ENCODE measurements at regions not wholly inside any gene's neighbourhood (a gene's known extent, or its start where the extent isn't known, plus 50 kb on each side); places are given as distances from the start of the nearest gene placed in this dataset.

- Mint-ChIP-seq H3K4me1 (ENCODE audit: low read depth) (peaks cover 47% of the 10 kb centered on the region), H3K9me3 (no peaks in the 10 kb centered on the region), H3K27me3 (no peaks in the 10 kb centered on the region), H3K36me3 (ENCODE audit: low read depth) (no peaks in the 10 kb centered on the region), H3K27ac (peak overlapping the region; percentile 78), H3K4me3 (peak overlapping the region; percentile 27)
- DNase-seq: no peak
Measured at GRCh38 chr1:54463259-54464030, 57.3 kb upstream of the SSBP3 start.

- DNase-seq: peak; percentile 24
- peaks cover 49% of the 10 kb centered on the region for H3K4me1 Mint-ChIP-seq (ENCODE audit: low read depth)
- H3K9me3 Mint-ChIP-seq: no peaks in the 10 kb centered on the region
- H3K27me3 Mint-ChIP-seq: no peaks in the 10 kb centered on the region
- no peaks in the 10 kb centered on the region for H3K36me3 Mint-ChIP-seq (ENCODE audit: low read depth)
- no peak overlapping the region for H3K27ac Mint-ChIP-seq
- H3K4me3 Mint-ChIP-seq: no peak overlapping the region
Measured at GRCh38 chr1:54462597-54463258, 56.5 kb upstream of the SSBP3 start.

GRCh38 chr1:54461731-54462596 is 55.8 kb upstream of the SSBP3 start:
- H3K27ac Mint-ChIP-seq: no peak overlapping the region

GRCh38 chr1:54460861-54461387 is 54.7 kb upstream of the SSBP3 start:
- Mint-ChIP-seq H3K4me1 (ENCODE audit: low read depth) (peaks cover 49% of the 10 kb centered on the region), H3K27me3 (no peaks in the 10 kb centered on the region), H3K36me3 (ENCODE audit: low read depth) (no peaks in the 10 kb centered on the region), H3K4me3 (no peak overlapping the region), H3K27ac (peak overlapping the region; percentile 60), H3K9me3 (no peaks in the 10 kb centered on the region)
- DNase-seq: peak; percentile 27

More at GRCh38 chr1:54461731-54462596, 55.8 kb upstream of the SSBP3 start:
- Mint-ChIP-seq H3K9me3 (no peaks in the 10 kb centered on the region), H3K4me3 (no peak overlapping the region), H3K36me3 (ENCODE audit: low read depth) (no peaks in the 10 kb centered on the region), H3K4me1 (ENCODE audit: low read depth) (peaks cover 49% of the 10 kb centered on the region), H3K27me3 (no peaks in the 10 kb centered on the region)
- peak; percentile 26 for DNase-seq

- peaks cover 48% of the 10 kb centered on the region for H3K4me1 Mint-ChIP-seq (ENCODE audit: low read depth)
- H3K9me3 Mint-ChIP-seq: no peaks in the 10 kb centered on the region
- no peaks in the 10 kb centered on the region for H3K27me3 Mint-ChIP-seq
- H3K4me3 Mint-ChIP-seq: no peak overlapping the region
- H3K36me3 Mint-ChIP-seq (ENCODE audit: low read depth): no peaks in the 10 kb centered on the region
- peak; percentile 32 for DNase-seq
- H3K27ac Mint-ChIP-seq: peak overlapping the region; percentile 22
Measured at GRCh38 chr1:54460351-54460750, 54.2 kb upstream of the SSBP3 start.

GRCh38 chr1:54459726-54460191 is 53.6 kb upstream of the SSBP3 start:
- no peaks in the 10 kb centered on the region for H3K36me3 Mint-ChIP-seq (ENCODE audit: low read depth)
- H3K27me3 Mint-ChIP-seq: no peaks in the 10 kb centered on the region
- peaks cover 47% of the 10 kb centered on the region for H3K4me1 Mint-ChIP-seq (ENCODE audit: low read depth)
- no peaks in the 10 kb centered on the region for H3K9me3 Mint-ChIP-seq
- DNase-seq: peak; percentile 36
- H3K4me3 Mint-ChIP-seq: no peak overlapping the region
- H3K27ac Mint-ChIP-seq: peak overlapping the region; percentile 22

- H3K4me1 Mint-ChIP-seq (ENCODE audit: low read depth): peaks cover 40% of the 10 kb centered on the region
- no peaks in the 10 kb centered on the region for H3K9me3 Mint-ChIP-seq
- no peaks in the 10 kb centered on the region for H3K36me3 Mint-ChIP-seq (ENCODE audit: low read depth)
- peak overlapping the region; percentile 53 for H3K27ac Mint-ChIP-seq
- H3K4me3 Mint-ChIP-seq: no peak overlapping the region
- peak; percentile 20 for DNase-seq
- H3K27me3 Mint-ChIP-seq: no peaks in the 10 kb centered on the region
Measured at GRCh38 chr1:54459140-54459539, 52.9 kb upstream of the SSBP3 start.

GRCh38 chr1:54456921-54457529 is 50.8 kb upstream of the SSBP3 start:
- peaks cover 3% of the 10 kb centered on the region for H3K9me3 Mint-ChIP-seq
- H3K4me1 Mint-ChIP-seq (ENCODE audit: low read depth): peaks cover 27% of the 10 kb centered on the region
- no peaks in the 10 kb centered on the region for H3K36me3 Mint-ChIP-seq (ENCODE audit: low read depth)
- no peak for DNase-seq
- no peaks in the 10 kb centered on the region for H3K27me3 Mint-ChIP-seq
- H3K4me3 Mint-ChIP-seq: no peak overlapping the region
- no peak overlapping the region for H3K27ac Mint-ChIP-seq

- Mint-ChIP-seq H3K27ac (no peak overlapping the region), H3K9me3 (peaks cover 3% of the 10 kb centered on the region), H3K36me3 (ENCODE audit: low read depth) (no peaks in the 10 kb centered on the region), H3K27me3 (no peaks in the 10 kb centered on the region), H3K4me3 (no peak overlapping the region), H3K4me1 (ENCODE audit: low read depth) (peaks cover 24% of the 10 kb centered on the region)
- no peak for DNase-seq
Measured at GRCh38 chr1:54456361-54456760, 50.2 kb upstream of the SSBP3 start.

Data from activated T-cell treated with anti-CD3 and anti-CD28 coated beads, Interleukin-2, amount 50 U/mL, for 24 hours (primary cell).